Left forelimb (tissue), 1 donor: ENCODE measurements at regions not wholly inside any gene's neighbourhood (a gene's known extent, or its start where the extent isn't known, plus 50 kb on each side); places are given as distances from the start of the nearest gene placed in this dataset.

Source experiments
- DNase-seq: peaks from one replicate; pipeline ENCODE4 v3.0.0-alpha.2; 2018; ENCODE audit warnings: low spot score

DNA sequence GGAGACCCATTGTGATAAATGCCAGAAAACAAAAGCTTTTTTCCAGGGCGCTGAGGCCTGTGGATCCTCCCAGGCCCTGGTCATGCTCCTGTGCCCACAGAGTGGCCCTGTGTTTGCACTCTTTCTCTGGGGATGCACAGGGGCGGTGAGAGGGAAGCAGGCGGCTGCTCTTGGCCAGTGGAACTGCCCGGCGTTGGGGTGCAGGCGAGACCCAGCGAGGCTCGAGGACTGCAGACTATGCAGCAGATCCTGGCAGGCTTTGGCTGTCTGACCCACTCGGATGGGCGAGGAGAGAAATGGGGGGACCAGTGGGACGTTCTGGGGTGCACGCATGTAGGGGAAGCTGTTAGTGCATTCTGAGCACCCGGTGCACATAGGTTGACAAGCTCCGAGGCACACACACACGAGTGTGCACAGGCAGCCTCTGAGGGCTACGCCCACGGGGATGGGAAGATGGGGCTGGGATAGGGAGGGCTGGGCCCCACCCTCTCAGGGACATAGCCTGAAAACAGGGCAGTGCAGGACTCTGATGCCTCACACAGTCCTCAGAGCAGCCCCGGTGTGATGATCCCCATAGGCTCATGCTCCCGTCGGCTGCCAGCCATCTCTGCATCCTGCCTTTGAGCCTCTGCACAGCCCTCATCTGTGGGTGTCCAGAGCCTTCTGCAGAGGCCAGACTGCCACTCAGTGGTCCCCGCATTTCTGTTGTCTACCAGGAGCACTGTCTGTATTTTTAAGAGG, 1233.5 kb downstream of the BRD1 start:
- no peak for DNase-seq

DNA sequence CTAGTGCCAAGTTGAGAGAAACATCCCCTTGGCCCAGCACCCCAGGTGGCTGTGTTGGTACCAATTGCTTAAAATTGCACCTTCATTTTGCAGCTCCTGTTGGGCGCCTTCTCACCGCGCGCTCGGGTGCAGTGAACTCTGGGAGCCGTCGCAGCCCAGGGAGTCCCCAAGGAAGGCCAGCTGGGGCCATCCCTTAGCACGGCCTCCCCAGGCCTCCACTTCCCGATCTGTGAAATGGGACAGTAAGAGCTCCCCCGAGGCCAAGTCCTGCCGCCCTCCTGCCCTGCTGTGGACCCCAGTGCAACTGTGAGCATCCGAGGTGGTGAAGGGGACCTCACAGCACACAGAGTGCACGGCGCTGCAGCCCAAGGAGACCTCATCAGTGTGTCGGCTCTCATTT, 1234.1 kb downstream of the BRD1 start:
- DNase-seq: no peak

DNA sequence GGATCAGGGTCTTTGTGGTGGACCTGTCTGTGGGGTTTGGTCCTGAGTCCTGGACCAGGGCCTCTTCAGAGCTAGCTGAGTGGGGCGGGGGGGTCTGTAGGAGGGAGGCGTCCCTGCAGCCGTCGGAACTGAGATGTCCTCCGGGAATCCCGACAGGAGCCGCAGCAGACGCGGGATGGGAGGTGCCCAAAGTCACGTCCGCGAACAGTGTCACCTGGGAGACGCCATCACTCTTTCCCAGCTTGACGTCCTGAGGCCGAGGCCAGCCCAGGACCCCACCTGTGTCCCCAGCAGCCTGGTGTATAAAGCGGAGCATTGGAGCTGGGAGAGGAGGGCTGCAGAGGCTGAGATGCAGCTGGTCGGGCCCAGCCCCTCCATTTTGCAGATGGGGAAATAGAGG, 1234.7 kb downstream of the BRD1 start:
- no peak for DNase-seq

DNA sequence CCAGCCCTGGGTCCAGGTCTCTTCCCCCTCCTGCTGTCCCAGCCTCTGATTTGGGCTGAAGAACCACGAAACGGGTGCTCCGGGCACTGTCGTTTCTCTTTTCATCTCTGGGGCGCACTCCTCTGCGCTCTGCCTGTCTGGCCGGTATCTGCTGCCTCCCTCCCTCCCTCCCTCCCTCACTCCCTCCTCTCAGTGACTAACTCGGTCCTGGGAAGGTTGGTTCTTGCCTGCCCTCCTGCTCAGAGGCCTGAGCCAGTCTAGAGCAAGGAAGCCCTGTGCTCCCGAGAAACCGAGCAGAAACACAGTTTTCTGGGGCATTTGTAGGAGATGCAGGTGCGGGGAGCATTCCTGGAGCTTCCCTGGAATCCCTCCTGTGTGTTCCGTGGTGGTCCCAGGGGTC, 1235.2 kb downstream of the BRD1 start:
- DNase-seq: no peak

DNA sequence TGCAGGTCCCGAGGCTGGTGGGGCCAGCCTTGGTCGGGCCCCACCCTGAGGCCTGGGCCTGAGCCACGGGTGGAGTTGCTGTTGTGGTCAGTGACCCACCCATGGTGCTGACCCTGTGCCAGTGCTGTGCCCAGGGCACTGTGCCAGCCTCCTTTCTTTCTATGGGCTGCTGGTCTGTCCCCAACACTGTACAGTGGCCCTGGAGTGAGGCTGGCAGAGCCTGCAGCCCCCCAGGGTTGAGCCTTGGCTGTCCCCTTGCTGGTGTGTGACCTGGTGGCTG, 1235.7 kb downstream of the BRD1 start:
- no peak for DNase-seq

DNA sequence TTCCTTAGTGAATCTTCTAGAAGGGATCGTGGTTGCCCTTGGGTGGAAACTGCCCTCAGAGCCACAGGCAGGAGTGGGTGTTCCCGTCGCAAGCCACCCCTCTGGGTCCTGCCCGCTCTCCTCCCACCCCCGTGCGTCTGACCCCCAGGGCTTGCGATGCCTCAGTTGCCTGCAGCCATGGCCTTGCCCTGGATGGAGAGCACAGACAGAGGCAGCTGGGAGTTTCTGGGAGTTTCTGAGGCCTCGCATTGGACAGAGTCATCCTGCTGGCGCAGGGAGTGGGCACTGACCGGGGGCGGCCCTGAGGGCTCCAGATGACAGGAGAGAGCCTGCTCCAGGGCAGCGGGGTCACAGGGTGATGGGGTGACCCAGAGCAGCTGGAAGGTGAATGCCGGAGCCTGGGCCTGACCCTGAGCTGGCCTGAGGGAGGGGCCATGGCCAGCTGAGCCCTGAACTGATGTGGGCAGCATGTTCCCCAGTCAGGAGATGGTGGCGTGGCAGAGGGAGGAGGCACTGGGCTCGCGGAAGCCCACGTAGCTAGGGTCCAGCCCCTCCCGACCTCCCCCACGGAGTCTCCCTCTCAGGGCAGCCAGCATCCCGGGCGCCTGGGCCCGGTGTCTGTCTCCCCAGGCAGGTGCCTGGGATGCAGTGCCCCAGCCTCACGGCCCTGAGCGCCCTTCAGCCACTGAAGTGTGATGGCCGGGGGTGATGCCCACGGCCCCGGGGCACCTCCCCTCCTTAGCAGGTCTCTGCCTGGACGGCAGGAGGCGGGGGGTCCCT, 1236.2 kb downstream of the BRD1 start:
- DNase-seq: no peak

DNA sequence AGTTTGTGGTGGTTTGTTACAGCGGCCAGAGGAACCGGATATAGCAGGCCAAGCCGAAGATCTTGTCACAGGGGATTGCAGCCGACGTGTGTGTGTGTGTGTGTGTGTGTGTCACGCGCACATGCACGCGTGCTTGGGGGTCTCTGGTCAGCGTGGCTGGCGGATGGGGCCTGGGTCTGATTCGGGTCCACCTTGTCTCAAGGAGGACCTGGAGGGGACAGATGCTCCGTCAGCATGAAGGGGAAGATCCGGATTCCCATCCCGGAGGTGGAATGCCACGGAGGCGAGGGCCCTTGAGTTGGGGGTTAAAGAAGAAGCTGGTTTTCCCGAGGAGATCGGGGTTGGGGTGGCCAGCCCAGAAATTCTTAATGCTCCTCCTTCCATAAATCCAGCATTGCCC, 1237.8 kb downstream of the BRD1 start:
- no peak for DNase-seq

DNA sequence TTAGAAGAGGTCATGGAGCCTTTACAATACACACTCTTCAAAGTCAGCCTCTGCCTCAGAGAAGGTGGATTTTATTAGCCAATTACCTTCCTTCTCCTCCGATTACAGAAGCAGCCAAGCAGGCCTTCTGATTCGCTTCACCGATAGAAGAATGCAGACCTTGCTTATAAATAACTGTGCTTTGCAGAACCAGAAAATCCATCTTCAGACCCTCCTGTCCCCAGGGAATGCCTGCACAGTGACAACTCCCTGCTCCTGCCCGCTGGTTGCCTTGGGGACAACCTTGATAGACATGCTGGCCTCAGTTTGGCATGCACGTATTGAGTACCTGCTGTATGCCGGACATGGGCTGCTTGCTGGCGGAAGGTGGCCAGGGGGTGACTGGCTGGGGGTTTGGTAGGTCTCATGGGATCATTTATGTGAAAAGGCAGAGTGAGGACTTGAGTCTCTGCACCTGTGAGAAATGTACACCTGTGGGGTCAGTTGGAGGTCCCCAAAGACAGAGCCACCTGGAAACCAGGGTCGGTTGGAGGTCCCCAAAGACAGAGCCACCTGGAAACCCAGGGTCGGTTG, 1238.7 kb downstream of the BRD1 start:
- DNase-seq: no peak

DNA sequence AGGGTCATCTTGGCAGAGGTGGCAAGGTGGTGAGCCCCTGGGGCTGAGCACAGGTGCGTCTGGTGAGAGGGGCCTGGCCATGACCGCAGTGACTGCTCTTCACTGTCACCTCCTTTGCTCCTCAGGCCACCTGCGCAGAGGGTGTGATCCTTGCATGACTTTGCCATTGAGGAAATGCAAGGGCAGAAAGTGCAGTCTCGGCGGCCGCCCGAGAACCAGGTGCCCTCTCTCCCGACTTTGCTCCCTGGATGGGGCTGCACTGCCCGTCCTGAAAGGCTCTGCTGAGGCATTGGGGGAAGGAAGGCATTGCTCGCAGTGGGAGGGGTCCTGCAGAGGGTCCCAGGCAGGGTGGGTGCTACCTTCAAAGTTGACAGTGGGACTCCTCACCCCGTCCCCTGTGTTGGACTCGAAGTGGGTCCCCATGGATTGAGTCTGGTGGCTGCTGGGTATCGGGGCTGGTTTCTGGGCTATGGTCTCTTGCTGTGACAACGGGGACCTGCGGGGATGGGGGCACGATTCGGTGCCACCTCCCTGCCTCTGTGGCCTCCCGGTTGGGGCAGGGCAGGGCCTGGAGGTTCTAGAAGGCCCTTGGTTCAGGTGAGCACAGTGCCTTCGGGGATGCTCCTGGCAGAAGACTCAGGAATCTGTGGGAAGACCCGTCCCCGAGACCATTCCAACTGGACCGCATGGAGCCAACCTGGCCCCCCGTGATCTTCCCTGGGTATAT, 1239.4 kb downstream of the BRD1 start:
- DNase-seq: no peak

DNA sequence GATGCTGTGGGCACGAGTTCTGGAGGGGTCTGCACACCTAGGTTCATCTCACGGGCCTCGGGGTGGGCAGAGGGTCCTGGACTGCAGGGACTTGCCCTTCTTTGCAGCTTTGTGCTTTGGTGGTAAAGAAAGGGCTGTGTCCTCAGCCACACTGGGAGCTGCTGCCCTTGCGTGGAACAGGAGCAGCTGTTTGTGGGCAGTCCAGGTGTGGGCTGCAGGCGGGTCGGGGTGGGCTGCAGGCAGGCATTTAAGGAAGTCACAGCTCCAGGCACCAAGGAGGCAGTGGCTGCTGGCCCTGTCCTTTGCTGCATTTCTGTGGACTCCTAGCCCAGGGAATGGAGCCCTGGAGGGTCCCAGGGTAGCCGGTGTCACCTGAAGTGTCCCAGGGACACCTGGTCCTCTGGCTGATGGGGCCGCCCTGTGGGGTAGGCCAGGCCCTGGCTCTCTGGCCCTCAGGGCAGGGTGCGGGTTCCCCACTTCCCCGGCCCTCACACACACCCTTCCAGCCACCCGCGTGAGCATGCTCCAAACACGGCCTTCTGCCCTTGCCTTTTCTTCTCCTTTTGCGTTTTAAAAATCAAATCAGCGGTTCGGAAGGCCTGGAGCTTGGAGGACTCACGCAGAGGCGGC, 1240.3 kb downstream of the BRD1 start:
- no peak for DNase-seq

DNA sequence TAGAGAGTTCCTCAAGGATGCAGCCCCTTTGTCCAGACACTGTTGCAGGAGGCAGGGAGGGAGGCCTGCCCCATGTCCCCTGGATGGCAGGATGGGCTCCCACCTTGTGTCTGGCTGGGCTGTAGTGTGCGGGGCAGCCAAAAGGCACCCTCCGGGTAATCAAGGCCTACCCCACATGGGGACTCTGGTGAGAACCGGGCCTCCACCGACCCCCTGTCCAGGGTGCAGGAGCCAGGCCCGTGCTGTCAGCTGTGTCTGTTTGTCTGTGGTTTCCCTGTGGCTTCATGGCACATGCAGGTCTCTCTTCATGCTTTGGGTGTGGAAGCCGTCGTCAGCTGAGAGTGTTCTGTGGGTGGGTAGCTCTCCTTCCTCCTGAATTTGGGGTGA, 1240.9 kb downstream of the BRD1 start:
- no peak for DNase-seq

DNA sequence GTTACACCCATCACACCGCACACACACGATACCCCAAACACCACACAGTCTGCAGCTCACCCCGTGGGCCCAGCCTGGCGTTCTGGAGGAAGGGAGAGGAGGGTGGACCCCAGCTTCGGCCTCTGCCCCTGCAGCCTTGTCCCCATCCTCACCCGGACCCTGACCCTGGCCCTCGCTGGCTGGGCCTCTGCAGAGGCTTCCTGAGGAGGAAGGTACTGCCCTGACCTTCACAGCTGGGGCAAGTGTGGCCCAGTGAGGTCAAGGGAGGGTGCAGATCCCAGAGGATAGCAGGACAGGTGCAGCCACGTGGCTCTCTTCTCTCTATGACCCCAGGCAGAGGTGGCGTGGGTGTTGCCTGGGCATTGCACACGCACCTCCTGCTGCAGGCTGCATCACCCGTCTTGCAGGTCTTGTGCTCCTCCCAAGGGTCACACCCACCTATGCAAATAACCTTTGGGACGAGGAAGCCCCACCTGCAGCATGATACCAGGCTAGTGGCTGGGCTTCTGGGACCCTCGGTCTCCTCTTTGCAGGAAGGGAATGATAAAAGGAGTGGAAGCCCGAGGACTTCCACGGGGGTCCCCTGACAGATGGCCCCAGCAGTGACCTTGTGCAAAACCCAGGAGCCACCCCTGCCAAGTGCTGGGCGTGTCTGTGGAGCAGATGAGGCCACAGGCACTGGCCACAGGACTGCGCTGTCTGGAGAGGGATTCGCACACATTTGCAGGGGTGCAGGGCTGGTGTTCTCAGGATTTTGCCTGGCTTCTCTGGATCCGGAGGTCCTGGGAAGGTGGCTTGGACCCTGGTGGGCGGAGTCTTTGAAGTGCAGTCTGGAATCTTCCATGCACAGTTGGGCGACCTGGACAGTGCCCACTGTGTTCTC, 1241.5 kb downstream of the BRD1 start:
- no peak for DNase-seq

DNA sequence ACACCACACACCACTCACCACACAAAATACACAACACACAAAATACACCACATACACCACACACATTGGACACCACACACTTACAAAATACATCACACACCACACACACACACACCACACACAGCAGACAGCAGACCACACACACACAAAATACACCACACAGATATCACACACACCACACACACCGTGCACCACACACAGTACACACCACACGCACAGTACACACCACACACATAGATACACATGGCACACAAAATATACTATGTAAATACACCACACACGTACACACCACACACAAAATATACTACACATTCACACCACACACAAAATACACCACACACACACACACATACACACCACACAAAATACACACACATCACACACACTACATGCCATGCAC, 1243.5 kb downstream of the BRD1 start:
- DNase-seq: no peak

DNA sequence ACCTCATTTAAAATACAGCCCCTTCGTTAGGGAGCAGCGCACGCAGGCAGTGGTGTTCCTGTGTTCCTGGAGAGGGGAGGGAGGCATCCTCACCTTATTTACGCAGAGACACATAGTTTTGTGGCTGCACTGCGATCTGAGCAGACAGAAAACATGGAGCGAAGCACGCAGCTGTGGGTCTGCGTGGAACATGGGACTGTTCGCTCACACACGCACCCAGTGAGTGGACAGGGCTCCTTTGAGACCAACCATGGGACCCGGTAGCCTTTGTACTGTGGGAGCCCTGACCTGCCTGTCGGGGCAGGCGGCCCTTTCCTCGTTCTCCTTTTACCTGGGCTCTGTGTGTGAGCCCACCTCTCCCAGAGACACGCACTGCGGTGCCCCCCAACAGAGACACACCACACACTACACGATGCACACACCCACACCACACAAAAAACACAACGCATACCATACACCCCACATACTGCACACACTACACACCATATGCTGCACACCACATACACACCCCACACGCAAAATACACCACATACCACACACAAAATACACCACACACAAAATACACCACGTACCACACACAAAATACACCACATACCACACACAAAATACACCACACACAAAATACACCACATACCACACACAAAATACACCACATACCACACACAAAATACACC, 1245.7 kb downstream of the BRD1 start:
- DNase-seq: no peak

DNA sequence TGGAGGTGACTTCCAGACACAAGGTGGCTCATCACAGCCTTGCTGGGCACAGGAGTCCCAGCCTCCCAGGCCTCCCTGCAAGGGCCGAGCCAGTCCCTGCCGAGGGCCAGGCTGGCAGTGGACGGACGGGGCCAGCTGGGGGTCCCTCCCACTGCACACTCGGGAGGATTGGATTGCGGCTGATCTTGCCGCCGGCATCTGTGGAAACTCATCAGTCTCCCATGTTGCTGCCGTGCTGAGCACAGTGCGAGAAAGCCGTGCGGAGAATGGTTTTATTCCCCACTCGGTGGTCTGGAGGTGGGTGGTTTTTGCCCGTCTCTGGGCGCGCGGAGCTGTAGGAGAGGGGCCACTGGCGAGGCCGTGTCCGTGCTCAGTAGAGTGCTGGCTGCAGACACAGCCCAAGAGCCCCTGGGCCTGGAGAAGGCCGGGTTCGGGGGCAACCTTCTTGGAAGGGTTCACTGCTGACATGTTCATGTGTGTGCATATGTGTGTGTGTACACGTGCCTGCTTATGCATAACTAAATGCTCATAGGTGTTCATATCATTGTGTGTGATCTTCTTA, 1246.4 kb downstream of the BRD1 start:
- no peak for DNase-seq

DNA sequence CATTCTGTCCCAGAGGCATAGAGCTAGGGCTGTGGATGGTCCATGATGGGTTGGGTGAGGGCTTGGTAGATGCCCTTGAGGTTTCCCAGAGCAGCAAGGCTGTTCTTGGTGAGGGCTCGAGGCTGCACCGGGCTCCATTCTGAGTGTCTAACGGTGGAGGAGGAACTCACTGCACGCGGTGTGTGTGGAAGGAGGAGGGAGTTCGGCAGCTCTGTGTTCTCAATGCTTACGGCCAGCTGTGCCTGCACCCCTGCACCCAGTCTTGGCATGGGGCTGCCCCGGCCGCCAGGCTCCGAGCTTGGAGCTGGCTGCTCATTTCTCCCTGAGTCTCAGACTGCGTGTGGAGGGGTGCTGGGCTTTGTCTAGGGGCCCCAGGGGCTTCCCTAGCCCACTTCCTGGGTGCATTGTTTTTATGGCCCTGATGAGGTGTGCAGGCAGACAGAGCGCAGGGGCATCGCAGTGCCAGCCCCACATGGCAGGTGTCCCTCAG, 1247.1 kb downstream of the BRD1 start:
- no peak for DNase-seq

DNA sequence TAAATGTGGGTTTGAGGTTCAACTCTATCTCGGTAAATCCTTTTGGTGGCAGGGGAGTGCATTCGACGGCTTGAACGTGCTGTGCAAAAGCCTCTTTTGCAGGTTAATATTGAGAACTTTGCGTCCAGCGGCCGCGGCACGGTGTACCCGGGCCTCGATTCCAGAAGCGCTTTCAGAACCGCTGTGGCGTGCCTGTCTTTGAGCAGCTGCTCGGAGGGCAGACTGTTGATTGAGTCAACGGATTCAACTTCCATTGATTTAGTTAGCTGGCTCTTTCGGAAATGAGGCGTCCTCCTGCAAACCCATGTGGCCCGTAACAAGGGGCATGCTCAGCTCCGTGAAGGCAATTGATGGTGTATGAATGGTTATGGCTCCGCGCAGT, 1247.8 kb downstream of the BRD1 start:
- DNase-seq: no peak

DNA sequence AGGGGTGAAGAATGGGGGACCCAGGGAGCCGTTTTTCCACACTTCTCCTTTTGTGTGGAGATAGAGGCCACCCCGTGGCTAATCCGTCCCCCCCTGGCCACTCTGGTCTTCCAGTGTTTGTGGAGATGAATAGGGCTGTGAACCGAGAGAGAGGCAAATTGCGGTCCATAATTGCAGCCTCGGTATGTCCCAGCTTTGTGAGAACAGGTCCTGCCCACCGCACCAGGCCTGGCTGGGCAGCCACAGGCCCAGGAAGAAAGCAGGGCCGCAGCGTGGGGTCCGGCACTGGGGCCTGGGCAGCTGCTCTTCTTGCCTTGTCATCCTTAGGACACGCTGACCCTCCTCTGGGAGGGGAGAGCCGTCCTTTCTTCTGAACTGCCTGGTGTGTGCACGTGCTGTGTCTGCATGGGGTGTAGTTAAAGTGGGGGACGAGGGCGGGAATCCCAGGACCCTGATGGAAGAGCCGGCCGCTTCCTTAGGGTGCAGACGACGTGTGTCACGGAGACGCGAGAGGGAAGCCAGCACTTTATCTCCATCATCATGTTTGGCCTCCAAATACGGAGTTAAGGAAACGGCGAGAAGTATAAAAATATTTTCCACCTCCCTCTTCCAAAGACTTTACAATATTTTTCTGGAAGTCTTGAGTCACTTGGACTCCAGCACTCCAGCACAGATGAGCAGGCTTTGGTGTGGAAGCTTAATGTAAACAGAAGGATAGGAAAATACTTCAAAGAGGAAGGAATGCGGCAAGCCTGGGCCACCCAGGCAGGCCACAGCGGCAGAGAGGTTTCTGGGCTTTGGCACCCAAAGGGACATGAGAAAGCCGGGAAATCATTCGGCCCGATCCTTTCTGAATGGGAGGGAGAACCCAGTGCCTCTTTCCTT, 1248.4 kb downstream of the BRD1 start:
- no peak for DNase-seq
